ENCODE measurements at regions not wholly inside any gene's neighbourhood (a gene's known extent, or its start where the extent isn't known, plus 50 kb on each side); places are given as distances from the start of the nearest gene placed in this dataset.
A peak's percentile ranks its signal among the peaks of the same experiment; 100 is the strongest.

DNA sequence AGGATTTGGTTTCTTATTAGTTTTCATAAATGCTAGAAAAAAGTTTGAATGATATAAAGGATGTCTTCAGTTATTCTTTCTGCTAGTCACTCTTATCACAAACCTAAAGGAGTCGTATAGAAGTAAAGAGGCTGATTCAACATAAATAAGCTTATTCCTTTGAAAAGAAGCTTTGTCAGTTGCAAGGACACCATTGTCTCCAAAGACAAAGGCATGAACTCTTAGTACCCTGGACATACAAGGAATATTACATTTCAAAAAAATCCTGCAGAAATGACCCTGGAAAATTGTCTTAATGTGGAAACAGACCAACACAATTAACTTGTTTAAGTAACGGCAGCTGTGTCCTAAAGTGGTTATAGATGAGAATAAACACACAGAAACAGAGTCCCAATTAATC is 528.0 kb downstream of the CPS1 start:
- TF ChIP-seq, protein P1, sequence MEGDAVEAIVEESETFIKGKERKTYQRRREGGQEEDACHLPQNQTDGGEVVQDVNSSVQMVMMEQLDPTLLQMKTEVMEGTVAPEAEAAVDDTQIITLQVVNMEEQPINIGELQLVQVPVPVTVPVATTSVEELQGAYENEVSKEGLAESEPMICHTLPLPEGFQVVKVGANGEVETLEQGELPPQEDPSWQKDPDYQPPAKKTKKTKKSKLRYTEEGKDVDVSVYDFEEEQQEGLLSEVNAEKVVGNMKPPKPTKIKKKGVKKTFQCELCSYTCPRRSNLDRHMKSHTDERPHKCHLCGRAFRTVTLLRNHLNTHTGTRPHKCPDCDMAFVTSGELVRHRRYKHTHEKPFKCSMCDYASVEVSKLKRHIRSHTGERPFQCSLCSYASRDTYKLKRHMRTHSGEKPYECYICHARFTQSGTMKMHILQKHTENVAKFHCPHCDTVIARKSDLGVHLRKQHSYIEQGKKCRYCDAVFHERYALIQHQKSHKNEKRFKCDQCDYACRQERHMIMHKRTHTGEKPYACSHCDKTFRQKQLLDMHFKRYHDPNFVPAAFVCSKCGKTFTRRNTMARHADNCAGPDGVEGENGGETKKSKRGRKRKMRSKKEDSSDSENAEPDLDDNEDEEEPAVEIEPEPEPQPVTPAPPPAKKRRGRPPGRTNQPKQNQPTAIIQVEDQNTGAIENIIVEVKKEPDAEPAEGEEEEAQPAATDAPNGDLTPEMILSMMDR (IDR thresholded peaks at IDR 0.05; ENCODE audit: low read depth, low read length), result no peak

DNA sequence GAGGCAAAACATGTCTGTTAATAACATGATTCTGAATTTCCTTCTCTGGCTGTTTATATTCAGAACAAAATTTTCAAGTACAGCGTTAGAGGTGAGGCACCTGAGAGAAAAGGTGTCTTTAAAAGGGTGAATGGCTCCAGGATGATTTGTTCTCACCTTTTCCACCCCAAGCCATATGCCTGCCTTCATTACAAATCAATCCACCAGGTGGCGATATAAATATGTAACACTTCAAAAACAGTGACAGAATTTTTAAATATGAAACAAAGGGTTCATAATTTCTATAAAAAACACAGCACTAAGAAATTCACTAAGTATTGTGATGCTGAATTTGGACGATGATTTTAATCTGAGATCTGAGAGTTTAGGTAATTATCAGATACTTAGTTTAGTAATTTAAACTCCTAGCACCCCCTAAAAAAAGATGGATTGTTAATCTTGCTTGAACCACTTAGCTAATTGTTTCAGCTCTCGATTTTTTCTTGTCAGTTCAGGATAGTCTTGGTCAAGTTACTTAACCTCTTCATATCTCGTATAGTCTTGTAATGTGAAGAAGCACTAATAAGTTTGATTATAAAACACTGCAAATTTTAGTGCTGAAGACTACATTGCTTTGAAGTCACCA is 528.8 kb downstream of the CPS1 start:
- DNase-seq (ENCODE audit: extremely low read depth, low read depth), result no peak

More for the DNA sequence above, 528.0 kb downstream of the CPS1 start:
- no peak for DNase-seq (ENCODE audit: extremely low read depth, low read depth)

DNA sequence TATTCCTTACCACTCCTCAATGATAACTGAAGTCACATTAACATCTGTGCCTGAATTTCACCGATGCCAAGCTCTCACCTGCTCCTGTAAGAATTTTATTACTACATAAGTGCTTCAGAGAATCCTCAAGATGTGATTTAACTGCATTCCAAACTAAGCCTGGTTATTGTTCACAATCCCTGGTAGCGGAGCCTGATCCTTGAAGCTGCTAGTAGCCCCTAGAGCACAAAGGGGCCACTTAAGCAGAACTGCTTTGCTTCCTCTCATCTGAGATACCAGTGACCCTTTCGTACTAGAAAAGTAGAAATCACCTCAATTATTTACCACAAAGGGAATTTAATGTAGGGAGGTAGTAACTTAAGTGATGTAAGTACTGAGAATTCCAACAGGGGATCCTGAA is 529.6 kb downstream of the CPS1 start:
- TF ChIP-seq, protein P1 (IDR thresholded peaks at IDR 0.05; ENCODE audit: low read depth, low read length), result no peak
- no peak for DNase-seq (ENCODE audit: extremely low read depth, low read depth)

More for the DNA sequence above, 528.8 kb downstream of the CPS1 start:
- TF ChIP-seq, protein P1 (IDR thresholded peaks at IDR 0.05; ENCODE audit: low read depth, low read length), result peak; percentile 46

DNA sequence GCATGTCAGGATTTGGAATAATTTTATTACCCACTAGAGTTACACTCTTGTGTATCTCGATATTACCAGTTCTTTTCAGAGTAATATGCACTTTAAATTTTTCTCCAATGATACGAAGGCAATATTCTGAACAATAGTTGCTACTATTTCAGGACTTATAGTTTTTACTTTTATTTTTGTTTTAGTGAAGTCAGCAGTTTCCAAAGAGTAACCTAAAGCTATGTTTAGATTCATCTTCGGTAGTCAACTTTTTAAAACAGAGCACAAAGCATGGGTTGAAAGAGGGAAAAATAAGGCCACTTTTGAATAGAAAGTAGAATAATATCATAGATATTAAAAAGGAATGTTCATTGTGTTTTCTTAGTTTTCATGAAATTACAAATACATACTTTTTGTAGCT is 532.7 kb downstream of the CPS1 start:
- TF ChIP-seq, protein P1 (IDR thresholded peaks at IDR 0.05; ENCODE audit: low read depth, low read length), result no peak
- DNase-seq (ENCODE audit: extremely low read depth, low read depth), result no peak

DNA sequence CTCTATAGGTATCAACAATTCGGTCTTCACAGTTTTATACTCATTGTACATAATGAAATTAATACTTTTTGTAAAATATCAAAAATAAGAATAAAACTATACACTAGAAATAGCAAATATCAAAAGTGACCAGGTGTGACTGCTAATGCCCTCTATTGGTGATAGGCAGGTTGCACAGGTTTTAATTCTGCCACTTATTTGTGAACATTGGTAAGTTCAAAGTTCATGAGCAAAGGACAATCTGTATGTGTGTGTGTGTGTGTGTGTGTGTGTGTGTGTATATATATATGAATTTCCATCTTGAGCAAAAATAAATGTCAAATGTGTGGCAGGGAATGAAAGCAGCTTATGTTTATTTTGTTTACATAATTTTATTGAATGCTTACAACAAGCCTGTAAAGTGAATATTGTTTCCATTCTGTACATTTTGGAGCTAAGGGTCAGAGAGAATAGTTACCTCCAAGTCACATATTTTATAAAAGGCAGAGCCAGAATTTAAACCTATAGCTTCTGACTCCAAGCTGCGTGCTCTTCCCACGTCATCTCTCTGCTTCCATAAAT is 537.4 kb downstream of the CPS1 start:
- DNase-seq (ENCODE audit: extremely low read depth, low read depth), result no peak
- TF ChIP-seq, protein P1 (IDR thresholded peaks at IDR 0.05; ENCODE audit: low read depth, low read length), result no peak; the same call in none of the 2 replicates

DNA sequence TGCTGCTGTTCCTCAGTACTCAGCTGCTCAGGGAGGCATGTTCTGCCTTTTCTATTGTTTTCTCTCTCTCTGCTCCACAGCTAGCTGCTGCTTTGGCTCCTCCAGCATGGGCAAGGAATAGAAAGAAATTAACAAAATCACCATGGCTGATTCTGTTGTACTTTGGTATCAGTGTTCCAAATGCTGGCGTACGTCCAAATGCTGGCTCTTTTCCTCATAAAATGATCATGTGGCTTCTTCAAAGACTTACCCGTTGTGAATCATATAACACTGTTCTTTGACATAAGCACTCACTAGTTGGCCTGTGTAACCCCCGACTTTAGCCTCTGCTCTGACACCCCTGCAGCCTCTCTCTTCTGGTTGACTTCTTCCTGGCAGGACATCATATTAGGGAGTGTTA is 547.6 kb downstream of the CPS1 start:
- TF ChIP-seq, protein P1 (IDR thresholded peaks at IDR 0.05; ENCODE audit: low read depth, low read length), result no peak
- no peak for DNase-seq (ENCODE audit: extremely low read depth, low read depth)

DNA sequence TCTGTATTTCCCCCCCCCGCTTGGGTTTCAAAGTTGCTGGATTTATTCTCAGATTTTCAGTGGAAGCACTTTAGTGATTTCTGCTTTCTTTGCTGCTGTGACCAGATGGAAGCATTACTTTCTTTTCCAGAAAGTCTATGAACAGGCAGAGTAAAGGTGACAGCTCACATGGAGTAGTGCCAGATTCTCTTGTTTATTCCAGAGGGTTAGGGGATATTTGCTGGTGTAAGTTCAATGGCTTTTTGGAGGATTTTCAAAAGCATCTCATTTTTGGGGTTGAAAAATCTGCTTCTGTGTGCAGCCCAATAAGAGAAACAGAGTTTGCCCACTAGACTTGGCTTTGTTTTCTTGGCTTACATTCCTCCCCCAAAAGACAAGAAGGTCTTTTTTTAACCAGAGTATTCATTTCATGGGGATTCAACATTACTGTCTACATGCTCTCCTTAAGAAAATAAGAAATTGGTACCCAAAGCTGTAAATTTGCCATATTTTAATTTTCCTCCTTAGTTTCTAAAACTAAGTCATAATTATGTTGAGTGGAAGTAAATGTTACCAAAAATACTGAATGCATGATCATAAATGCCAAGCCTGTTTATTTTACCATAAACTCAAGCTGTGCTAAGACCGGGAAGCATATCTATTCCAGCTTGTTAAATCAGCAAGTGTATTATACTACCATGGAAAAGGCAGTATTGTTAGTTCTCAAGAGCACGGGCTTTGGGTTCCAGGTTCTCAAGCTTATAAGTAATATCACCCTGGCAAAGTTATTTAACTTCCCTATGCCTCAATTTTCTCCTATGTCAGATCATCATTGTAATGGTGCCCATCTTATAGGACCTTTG is 557.2 kb downstream of the CPS1 start:
- TF ChIP-seq, protein P1 (IDR thresholded peaks at IDR 0.05; ENCODE audit: low read depth, low read length), result no peak
- no peak for DNase-seq (ENCODE audit: extremely low read depth, low read depth)

Data from AG09319 (cell line).